Mucosa of gallbladder (tissue), 1 donor: ENCODE measurements at regions not wholly inside any gene's neighbourhood (a gene's known extent, or its start where the extent isn't known, plus 50 kb on each side); places are given as distances from the start of the nearest gene placed in this dataset.

Experiments used
- DNase-seq: peaks from one replicate; pipeline ENCODE4 v3.0.0-alpha.2; 2020; ENCODE audit warnings: low spot score
- donor health status: DM: no; HTN: no; CAD: no.

DNA sequence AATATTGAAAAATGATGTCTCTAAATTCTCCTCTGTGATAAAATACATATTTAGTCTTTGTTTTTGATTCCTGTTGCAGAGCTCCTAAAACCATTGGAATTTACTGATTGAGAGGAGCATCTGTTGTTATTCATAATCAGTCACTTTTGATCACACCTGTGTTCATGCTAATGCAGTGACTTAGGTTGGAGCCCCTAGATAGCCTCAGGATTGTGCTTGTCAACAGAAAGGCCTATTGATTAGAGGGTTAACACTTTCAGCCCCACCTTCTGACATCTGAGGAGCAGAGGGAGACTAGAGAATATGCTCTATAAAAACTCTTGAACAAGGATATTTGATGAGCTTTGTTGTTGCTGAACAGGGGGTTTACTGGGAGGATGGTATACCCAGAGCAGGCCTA is 409.5 kb upstream of the ADGRL3 start:
- no peak for DNase-seq

DNA sequence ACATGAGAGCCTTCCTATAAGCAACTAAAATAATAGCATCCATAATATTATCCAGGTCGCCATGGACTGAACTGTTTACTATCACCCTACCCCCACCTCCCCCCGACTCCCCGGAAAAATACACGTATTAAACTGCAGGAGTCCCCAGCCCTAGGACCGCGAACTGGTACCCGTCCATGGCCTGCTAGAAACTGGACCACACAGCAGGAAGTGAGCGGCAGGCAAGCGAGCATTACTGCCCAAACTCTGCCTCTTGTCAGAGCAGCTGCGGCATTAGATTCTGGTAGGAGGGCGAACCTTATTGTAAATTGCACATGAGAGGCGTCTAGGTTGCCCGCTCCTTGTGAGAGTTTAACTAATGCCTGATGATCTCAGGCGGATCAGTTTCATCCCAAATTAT is 405.8 kb upstream of the ADGRL3 start:
- DNase-seq: no peak

- DNase-seq: no peak
These were observed 400.9 kb upstream of the ADGRL3 start for GRCh38 chr4:60799214-60799613.

DNA sequence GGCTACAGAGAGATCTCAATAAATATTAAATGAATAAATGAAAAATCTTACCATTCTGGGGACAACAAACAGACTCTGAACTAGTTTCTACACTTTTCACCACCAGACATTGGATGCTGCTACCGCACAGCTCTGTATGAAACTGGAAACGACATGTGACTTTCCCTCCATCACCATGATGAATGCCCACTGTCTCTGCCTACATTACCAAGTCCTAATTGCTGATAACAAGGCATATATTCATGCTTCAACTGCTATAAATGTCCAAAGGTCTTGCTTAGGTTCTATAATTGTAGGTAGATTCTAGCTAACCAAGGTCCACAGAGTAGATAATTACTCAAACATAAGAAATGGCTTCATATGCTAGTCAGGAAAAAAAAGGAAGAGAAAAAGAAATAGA is 399.4 kb upstream of the ADGRL3 start:
- no peak for DNase-seq

DNA sequence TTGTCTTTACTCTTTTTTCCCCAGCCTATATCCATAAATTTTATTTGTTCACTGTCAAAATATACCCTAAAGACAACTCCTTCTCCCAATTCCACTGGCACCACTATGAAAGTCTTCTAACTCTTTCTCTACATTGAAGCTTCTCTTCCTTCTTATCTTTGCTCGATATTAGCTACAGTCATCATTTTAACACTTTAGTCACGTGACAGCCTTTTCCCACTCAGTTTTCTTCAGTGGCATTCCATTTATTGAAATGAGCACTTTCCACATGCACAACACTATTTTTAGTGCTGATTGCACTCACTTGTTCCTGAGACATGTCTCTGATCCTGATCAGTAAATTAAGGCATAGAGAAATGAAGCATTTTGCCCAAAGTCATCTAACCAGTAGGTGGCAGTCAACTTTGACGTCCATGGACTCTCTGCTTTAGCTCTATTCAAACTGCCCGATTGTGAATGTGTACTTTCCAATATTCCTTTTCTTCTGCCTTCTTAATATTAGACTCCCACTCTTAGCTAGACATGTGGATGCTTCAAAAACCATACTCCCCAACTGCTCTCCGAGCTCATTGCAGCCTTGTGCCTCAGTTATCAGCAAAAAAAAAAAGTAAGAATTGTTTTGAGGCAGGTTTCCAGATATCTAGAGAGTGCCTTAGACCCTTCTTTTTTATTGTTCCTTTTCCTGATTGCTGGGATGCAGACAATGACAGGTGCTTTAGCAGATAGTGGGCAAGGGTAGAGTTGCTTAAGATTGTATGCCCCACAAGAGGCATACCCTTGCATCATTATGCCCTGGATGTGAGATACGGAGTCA is 394.4 kb upstream of the ADGRL3 start:
- no peak for DNase-seq

DNA sequence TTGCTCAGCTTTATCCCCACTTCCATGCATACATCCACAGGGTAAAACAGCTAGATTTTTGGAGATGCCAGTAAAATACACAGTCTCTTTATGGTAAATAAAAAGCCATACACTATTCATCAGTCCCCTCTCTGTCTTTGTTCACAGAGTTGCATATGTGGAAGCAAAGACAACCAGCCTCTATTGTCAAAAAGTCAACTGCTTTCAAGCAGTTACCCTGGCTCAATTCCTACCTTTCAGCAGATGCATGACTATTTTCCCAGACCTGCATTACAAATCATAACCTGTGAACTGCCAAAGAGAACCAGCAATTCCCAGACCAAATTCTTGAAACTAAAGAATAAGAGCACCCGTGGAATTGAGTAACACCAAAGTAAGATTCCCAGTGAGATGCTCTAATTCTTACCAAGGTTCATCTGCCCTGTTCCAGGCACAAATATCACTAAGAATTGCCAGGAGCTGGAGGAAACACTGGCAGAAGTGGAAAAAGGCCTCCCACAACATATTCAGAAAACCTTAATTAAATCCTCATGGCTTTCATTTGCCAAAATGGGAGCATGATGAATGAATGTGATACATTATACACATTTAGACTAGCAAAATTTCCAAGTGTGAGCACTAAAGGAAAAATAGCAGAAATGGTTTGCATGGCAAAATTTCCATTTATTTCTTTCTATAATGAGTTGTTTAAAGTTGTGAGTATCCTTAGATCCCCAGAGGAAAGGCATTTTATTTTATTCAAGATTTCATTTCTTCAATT is 391.2 kb upstream of the ADGRL3 start:
- no peak for DNase-seq

GRCh38 chr4:60809486-60809800 is 390.7 kb upstream of the ADGRL3 start:
- DNase-seq: no peak

GRCh38 chr4:60812811-60813210 is 387.3 kb upstream of the ADGRL3 start:
- no peak for DNase-seq

DNA sequence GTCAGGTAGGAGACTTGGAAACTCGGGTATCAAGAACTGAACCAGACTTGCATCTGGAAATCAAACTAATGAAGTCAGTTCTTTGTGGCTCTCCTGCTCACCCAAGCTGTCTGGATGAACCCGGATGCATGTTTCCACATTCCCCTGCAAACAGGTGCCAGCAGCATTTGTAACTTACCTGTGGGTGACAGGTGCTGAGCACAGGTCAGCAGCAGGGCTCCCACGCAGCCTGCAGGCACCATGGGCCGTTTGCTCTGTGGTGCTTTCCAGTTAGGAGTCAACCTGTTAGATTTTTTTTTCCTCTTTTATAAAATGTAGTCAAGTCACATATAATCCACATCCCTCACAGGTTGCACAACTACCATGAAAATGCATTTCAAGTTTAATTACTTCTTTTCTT is 385.6 kb upstream of the ADGRL3 start:
- DNase-seq: no peak

GRCh38 chr4:60817609-60818008 is 382.5 kb upstream of the ADGRL3 start:
- DNase-seq: no peak

- no peak for DNase-seq
These were observed 377.1 kb upstream of the ADGRL3 start for GRCh38 chr4:60822986-60823385.

DNA sequence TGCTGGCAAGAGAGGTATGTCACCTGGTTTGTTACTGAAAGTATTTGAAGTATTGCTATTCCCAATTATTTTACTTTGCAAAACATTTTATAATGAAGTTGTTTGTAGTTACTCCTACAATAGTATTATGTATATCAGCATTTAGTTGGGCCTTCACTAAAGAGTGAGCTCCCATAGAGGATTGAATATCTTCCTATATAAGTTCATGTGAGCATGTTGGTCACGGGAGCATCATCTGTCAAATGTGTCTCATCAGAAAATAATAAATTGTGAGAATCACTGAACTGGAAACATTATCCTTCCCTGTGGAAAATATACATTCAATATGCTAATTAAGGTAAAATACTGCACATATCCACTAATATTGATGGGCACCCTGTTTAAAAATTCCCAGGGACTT is 360.1 kb upstream of the ADGRL3 start:
- no peak for DNase-seq

DNA sequence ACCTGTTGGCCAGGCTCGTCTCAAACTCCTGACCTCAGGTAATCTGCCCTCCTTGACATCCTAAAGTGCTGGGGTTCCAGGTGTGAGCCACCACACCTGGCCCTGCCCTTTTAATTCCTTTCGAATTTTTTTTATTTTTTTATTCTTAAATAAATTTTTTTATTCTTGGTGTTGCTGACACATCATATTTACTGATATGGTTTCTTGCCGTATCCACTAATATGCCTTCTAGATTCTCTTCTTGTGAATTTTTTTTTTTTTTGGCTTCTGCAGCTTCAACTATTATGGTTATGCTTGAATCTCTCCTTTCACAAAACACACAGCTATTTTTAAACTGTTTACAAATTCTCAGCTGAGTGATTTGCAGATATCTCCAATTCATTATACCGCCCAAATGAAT is 353.4 kb upstream of the ADGRL3 start:
- DNase-seq: no peak

GRCh38 chr4:60847614-60848013 is 352.5 kb upstream of the ADGRL3 start:
- no peak for DNase-seq

- DNase-seq: no peak
These were observed 342.9 kb upstream of the ADGRL3 start for GRCh38 chr4:60857130-60857753.

DNA sequence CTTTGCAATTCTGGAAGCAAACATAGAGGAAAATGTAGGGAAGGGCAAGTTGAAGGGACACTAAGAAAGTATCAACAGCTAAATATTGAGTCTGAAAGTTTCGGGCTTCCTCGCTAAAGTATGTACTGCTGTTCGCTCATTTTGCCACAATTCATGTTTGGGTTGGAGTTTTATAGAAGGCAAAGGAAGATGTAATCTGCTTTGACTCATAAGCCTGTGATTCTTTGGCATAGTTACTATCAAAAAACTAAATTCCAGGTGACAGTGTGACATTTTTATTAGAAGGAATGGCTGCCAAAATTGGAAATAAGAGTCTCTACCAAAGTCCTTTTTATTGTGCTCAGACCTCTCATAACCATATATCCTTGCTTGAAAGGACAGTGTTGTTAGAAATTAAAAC is 336.7 kb upstream of the ADGRL3 start:
- no peak for DNase-seq

DNA sequence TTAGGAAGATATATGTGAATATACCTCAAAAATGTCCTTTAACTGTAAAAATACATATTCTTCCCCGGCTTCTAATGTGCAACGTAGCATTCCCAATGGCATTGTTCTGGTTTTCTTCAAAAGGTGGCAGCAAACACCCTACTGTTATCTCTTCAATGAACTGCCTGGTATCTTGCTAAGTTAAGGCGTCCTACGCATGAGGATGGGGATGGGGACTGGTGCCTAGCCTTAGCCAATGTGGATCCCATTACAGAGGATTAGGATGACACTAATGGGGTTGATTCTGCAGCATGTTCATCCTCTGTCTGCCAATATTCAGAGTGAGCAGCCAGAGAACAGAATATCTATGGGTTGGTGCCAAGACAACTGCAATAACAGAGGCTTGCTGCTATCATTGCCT is 334.9 kb upstream of the ADGRL3 start:
- DNase-seq: no peak

GRCh38 chr4:60868232-60868960 is 331.7 kb upstream of the ADGRL3 start:
- DNase-seq: no peak

DNA sequence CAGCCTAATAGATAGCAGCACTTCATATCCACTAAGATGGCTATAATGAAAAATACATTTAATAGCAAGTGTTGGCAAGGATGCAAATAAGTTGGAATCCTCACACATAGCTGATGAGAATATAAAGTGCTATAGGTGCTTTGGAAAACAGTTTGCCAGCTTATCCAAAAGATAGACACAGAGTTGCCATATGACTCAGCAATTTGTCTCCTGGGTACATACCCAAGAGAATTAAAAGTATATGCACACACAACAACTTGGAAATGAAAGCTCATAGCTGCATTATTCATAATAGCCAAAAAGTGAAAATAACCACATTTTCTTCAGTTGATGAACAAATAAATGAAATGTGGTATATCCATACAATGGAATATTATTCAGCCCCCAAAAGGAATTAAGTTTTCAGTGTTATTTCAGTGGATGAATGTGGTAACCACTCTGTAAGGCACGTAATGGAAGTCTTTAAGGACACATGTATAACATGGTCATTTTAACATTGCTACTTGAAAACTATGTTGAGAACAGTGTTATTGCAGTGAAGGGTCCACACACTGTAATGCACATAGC is 320.9 kb upstream of the ADGRL3 start:
- no peak for DNase-seq

DNA sequence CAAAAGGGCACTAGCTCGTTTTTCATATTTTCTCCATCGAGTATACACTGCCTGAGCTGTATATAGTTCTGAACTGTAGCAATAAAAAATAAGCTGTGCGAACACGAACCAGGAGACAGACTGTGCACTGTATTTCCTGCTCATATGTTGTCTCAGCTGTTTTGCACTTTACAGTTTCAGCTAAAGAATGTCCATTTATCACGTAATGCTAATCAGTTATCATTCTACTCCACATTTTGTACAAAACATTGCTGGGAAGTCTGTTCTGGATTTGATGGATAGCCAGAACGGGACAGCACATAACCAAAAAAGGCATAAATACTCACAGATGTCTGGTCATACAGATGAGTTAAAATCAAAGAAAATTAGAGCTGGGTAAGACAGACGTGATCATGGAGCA is 315.5 kb upstream of the ADGRL3 start:
- no peak for DNase-seq

DNA sequence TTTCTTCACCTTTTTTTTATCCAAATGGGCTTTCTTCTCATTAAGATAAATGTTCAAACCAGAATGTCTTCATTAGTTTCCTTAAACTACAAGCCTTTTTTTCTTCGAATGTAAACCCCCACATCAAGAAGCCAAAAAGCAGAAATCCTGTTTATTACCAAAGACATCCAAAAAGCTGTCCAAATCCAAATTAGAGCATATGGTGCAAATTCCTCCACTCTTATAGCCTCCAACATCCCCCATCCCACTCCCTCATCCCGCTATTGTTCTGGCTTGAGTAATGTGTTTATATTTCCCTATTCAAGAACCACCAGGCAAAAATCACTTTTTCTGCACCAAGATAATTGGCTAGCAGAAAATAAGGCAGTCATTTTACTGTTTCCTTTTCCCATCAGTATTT is 315.1 kb upstream of the ADGRL3 start:
- DNase-seq: no peak

GRCh38 chr4:60890743-60891142 is 309.4 kb upstream of the ADGRL3 start:
- no peak for DNase-seq
